Amniotic stem cell (primary cell): ENCODE measurements at regions not wholly inside any gene's neighbourhood (a gene's known extent, or its start where the extent isn't known, plus 50 kb on each side); places are given as distances from the start of the nearest gene placed in this dataset.

ENCODE experiments used
- DNase-seq: peaks from one replicate; lab custom pipeline; 2025; lab: John Stamatoyannopoulos, UW

GRCh38 chr13:72244788-72245187 is 377.8 kb upstream of the DACH1 start:
- no peak for DNase-seq

- no peak for DNase-seq
Observed at GRCh38 chr13:72230131-72230530, 363.1 kb upstream of the DACH1 start.

GRCh38 chr13:72229067-72229466 is 362.1 kb upstream of the DACH1 start:
- no peak for DNase-seq

GRCh38 chr13:72221276-72221962 is 354.4 kb upstream of the DACH1 start:
- DNase-seq, result no peak

- no peak for DNase-seq
Observed at GRCh38 chr13:72218966-72219365, 352.0 kb upstream of the DACH1 start.

GRCh38 chr13:72217142-72217541 is 350.1 kb upstream of the DACH1 start:
- no peak for DNase-seq

- DNase-seq, result no peak
Observed at GRCh38 chr13:72208112-72208645, 341.2 kb upstream of the DACH1 start.

GRCh38 chr13:72205773-72206172 is 338.8 kb upstream of the DACH1 start:
- DNase-seq, result no peak

GRCh38 chr13:72204291-72204690 is 337.3 kb upstream of the DACH1 start:
- DNase-seq, result no peak

- no peak for DNase-seq
Observed at GRCh38 chr13:72201726-72202125, 334.7 kb upstream of the DACH1 start.

GRCh38 chr13:72199640-72200039 is 332.6 kb upstream of the DACH1 start:
- no peak for DNase-seq

- no peak for DNase-seq
Observed at GRCh38 chr13:72198967-72199560, 332.1 kb upstream of the DACH1 start.

GRCh38 chr13:72198042-72198441 is 331.0 kb upstream of the DACH1 start:
- DNase-seq, result no peak

GRCh38 chr13:72195044-72195704 is 328.2 kb upstream of the DACH1 start:
- DNase-seq, result no peak

- no peak for DNase-seq
Observed at GRCh38 chr13:72194523-72194922, 327.5 kb upstream of the DACH1 start.

GRCh38 chr13:72186730-72187422 is 319.9 kb upstream of the DACH1 start:
- no peak for DNase-seq

GRCh38 chr13:72185776-72186175 is 318.8 kb upstream of the DACH1 start:
- DNase-seq, result no peak

- no peak for DNase-seq
Observed at GRCh38 chr13:72181661-72182060, 314.7 kb upstream of the DACH1 start.

- DNase-seq, result no peak
Observed at GRCh38 chr13:72180253-72180952, 313.4 kb upstream of the DACH1 start.

- DNase-seq, result no peak
Observed at GRCh38 chr13:72174549-72174948, 307.5 kb upstream of the DACH1 start.

- no peak for DNase-seq
Observed at GRCh38 chr13:72170571-72170970, 303.6 kb upstream of the DACH1 start.
